K562 (cell line): ENCODE measurements at regions not wholly inside any gene's neighbourhood (a gene's known extent, or its start where the extent isn't known, plus 50 kb on each side); places are given as distances from the start of the nearest gene placed in this dataset.

Source experiments
- ATAC-seq: fragments of 200-7000 bp; cut with Tn5 transposase; 3 replicates; pipeline ENCODE4 v1.9.1; 2020; ENCODE audit warnings: moderate library complexity
- BruUV-seq: library from RNA; stranded (reverse); fragments of 400-500 nt; replicated peaks from 2 replicates; lab custom pipeline; 2021; lab: Mats Ljungman, UMichigan
- CTCF ChIA-PET: fragments of 300-600 bp; formaldehyde crosslinking; extraction: SDS; loops from one replicate; lab custom pipeline; 2021; ENCODE audit warnings: low intra/inter-chr PET ratio; lab: Yijun Ruan, JAX
- POLR2A ChIA-PET: fragments of 300-600, 350-650 bp; sonication (Branson Sonifier 250); formaldehyde crosslinking; extraction: SDS; loops from one replicate; lab custom pipeline; 2021; ENCODE audit warnings: antibody characterized with exemption, inconsistent platforms; lab: Yijun Ruan, JAX
- DNase-seq, 4 experiments: peaks; one replicate each; pipeline versions ENCODE4 v3.0.0 to v3.0.0-alpha.2; 2011 to 2018; ENCODE audit warnings: low spot score in 3 of 4, mixed read lengths in 3 of 4; ENCODE audit errors: extremely low read depth in 1 of 4
- FAIRE-seq: peaks from 2 replicates; lab custom pipeline; 2011; peaks lifted over from hg19 to GRCh38; lab: Jason Lieb, UNC
- H2AFZ ChIP-seq: 2 replicates; pipeline ENCODE4 v1.6.0; 2011; ENCODE audit warnings: low read depth, low read length, control low read depth, inconsistent platforms
- H3K27ac ChIP-seq: fragments of 200-600 bp; 3 replicates; pipeline ENCODE4 v1.8.0; 2011; ENCODE audit warnings: low read depth, mild to moderate bottlenecking, control low read depth, inconsistent platforms, low read length, moderate library complexity, mixed read lengths; ENCODE audit errors: extremely low read depth
- H3K27me3 ChIP-seq, 2 experiments: fragments of 300-600 bp in 1 of 2; 2 replicates in 1 of 2; 3 replicates in 1 of 2; pipeline versions ENCODE4 v1.6.0 to v1.8.0; 2011; ENCODE audit warnings: inconsistent platforms in 2 of 2, low read length in 2 of 2, mild to moderate bottlenecking in 1 of 2, mixed read lengths in 1 of 2, moderate library complexity in 1 of 2; ENCODE audit not compliant: control insufficient read depth in 2 of 2, insufficient read depth in 2 of 2
- H3K36me3 ChIP-seq: fragments of 300-600 bp; 3 replicates; pipeline ENCODE4 v1.8.0; 2011; ENCODE audit warnings: mild to moderate bottlenecking, low read length, inconsistent platforms; ENCODE audit not compliant: control insufficient read depth, insufficient read depth
- H3K4me1 ChIP-seq, 2 experiments: fragments of 200-600 bp in 1 of 2; replicated peaks in 1 of 2; 2 replicates in 1 of 2; 3 replicates in 1 of 2; pipeline versions ENCODE4 v1.5.1 to v1.8.0; 2011; ENCODE audit warnings: inconsistent platforms in 2 of 2, low read length in 2 of 2, mild to moderate bottlenecking in 1 of 2, mixed read lengths in 1 of 2, moderate library complexity in 1 of 2; ENCODE audit not compliant: control insufficient read depth in 2 of 2, insufficient read depth in 2 of 2
- H3K4me2 ChIP-seq: 2 replicates; pipeline ENCODE4 v1.6.1; 2011; ENCODE audit warnings: low read length, control low read depth, inconsistent platforms, mixed read lengths; ENCODE audit not compliant: insufficient read depth
- H3K4me3 ChIP-seq: fragments of 200-600 bp; sonication (generic), shearing (Covaris generic); 2 replicates; pipeline ENCODE4 v1.5.1; 2016; ENCODE audit warnings: control low read depth, inconsistent platforms
- H3K79me2 ChIP-seq: fragments of 200-600 bp; 3 replicates; pipeline ENCODE4 v1.8.0; 2011; ENCODE audit warnings: low read length, inconsistent platforms; ENCODE audit not compliant: control insufficient read depth, insufficient read depth
- H3K9ac ChIP-seq, 2 experiments: 2 replicates each; pipeline versions ENCODE4 v1.6.0 to v1.6.1; 2011; ENCODE audit warnings: low read depth in 2 of 2, low read length in 2 of 2, control low read depth in 1 of 2, inconsistent platforms in 1 of 2, mild to moderate bottlenecking in 1 of 2, mixed read lengths in 1 of 2; ENCODE audit not compliant: insufficient read depth in 1 of 2
- H3K9me1 ChIP-seq: one replicate; pipeline ENCODE4 v1.6.0; 2011; ENCODE audit warnings: inconsistent platforms, mild to moderate bottlenecking, low read length, moderate library complexity; ENCODE audit not compliant: control insufficient read depth, insufficient read depth
- H3K9me3 ChIP-seq: replicated peaks from 2 replicates; pipeline ENCODE4 v1.5.1; 2011; ENCODE audit warnings: low read depth, low read length, inconsistent platforms; ENCODE audit not compliant: control insufficient read depth, insufficient read depth
- H4K20me1 ChIP-seq: replicated peaks from 2 replicates; pipeline ENCODE4 v1.6.1; 2011; ENCODE audit warnings: low read length, inconsistent platforms, mixed read lengths; ENCODE audit not compliant: control insufficient read depth, insufficient read depth
- CBX3 ChIP-seq, 2 experiments: IDR thresholded peaks; 1 replicate in 1 of 2; 2 replicates in 1 of 2; pipeline ENCODE4 v1.6.1; 2012; ENCODE audit warnings: inconsistent platforms in 2 of 2, low read length in 2 of 2, borderline replicate concordance in 1 of 2, control low read depth in 1 of 2
- CBX5 ChIP-seq: IDR thresholded peaks from 2 replicates; pipeline ENCODE4 v1.6.1; 2014; ENCODE audit warnings: low read depth, borderline replicate concordance
- SAFB2 ChIP-seq: fragments of 200-400 bp; formaldehyde crosslinking; IDR thresholded peaks from 2 replicates; pipeline ENCODE4 v1.6.1; 2018; ENCODE audit warnings: borderline replicate concordance, low read length, low read depth, moderate library complexity; ENCODE audit not compliant: severe bottlenecking
- TRIM28 ChIP-seq: fragments of 450-650 bp; IDR thresholded peaks from 2 replicates; pipeline ENCODE4 v1.6.1; 2017
- ZFP36 ChIP-seq: fragments of 150-350 bp; IDR thresholded peaks from 2 replicates; pipeline ENCODE4 v1.6.1; 2018; ENCODE audit warnings: low read length, low read depth; ENCODE audit not compliant: partially characterized antibody
- WGBS: fragments of 100-300 bp; shearing (Covaris generic); methylation state at CpG from one replicate; pipeline ENCODE4 v1.1.6; 2016; ENCODE audit warnings: low coverage, mixed read lengths; ENCODE audit not compliant: insufficient coverage; ENCODE audit errors: missing lambda C conversion rate; 5-methylcytosine and 5-hydroxymethylcytosine counted together
- in situ Hi-C: fragments of 300-500 bp; cut with MboI; formaldehyde crosslinking; loops from 4 replicates; pipeline ENCODE4 v1.15.0; 2018; ENCODE audit warnings: inconsistent platforms, mixed read lengths
- intact Hi-C: fragments of 100-400 bp; cut with micrococcal nuclease; formaldehyde crosslinking; loops from 2 replicates; pipeline ENCODE4 v1.14.2; 2022
- TF ChIP-seq, protein P1 (sequence below): fragments of 200-800 bp; sonication (Bioruptor generic); IDR thresholded peaks from 2 replicates; pipeline ENCODE4 v1.6.1; 2017; ENCODE audit warnings: missing genetic modification characterization, missing compliant biosample characterization
- TF ChIP-seq, protein P2 (sequence below): fragments of 450-650 bp; IDR thresholded peaks from 2 replicates; pipeline ENCODE4 v1.6.1; 2018; ENCODE audit warnings: mild to moderate bottlenecking, low read depth; ENCODE audit not compliant: partially characterized antibody

- Histone ChIP-seq H3K79me2 (no peaks in the 10 kb centered on the region), H4K20me1 (no peaks in the 10 kb centered on the region), H3K4me3 (no peak overlapping the region), H3K4me2 (no peak overlapping the region), H3K27ac (no peak overlapping the region), H3K9me3 (peaks cover 5% of the 10 kb centered on the region), H3K9ac (no peak overlapping the region), H3K36me3 (no peaks in the 10 kb centered on the region)
- WGBS = 38% methylated on average over 1 of the region's 1 CpG
- DNase-seq (no peak), FAIRE-seq (no peak), ATAC-seq (no peak)
- CTCF ChIA-PET = no interaction called here
- intact Hi-C loops = no loop called here
- TF ChIP-seq SAFB2 (no peak), TRIM28 (peak; percentile 66), CBX5 (peak; percentile 81), CBX3 (IDR thresholded peaks at IDR 0.05; ENCODE audit: borderline replicate concordance in 1 of 2, low read length in 2 of 2) (peak in 1 of 2 experiments; percentile 86; a peak in 1 of 3 replicates), ZFP36 (peak; percentile 11)
- TF ChIP-seq, protein P1, sequence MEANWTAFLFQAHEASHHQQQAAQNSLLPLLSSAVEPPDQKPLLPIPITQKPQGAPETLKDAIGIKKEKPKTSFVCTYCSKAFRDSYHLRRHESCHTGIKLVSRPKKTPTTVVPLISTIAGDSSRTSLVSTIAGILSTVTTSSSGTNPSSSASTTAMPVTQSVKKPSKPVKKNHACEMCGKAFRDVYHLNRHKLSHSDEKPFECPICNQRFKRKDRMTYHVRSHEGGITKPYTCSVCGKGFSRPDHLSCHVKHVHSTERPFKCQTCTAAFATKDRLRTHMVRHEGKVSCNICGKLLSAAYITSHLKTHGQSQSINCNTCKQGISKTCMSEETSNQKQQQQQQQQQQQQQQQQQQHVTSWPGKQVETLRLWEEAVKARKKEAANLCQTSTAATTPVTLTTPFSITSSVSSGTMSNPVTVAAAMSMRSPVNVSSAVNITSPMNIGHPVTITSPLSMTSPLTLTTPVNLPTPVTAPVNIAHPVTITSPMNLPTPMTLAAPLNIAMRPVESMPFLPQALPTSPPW = no peak
- TF ChIP-seq, protein P2, sequence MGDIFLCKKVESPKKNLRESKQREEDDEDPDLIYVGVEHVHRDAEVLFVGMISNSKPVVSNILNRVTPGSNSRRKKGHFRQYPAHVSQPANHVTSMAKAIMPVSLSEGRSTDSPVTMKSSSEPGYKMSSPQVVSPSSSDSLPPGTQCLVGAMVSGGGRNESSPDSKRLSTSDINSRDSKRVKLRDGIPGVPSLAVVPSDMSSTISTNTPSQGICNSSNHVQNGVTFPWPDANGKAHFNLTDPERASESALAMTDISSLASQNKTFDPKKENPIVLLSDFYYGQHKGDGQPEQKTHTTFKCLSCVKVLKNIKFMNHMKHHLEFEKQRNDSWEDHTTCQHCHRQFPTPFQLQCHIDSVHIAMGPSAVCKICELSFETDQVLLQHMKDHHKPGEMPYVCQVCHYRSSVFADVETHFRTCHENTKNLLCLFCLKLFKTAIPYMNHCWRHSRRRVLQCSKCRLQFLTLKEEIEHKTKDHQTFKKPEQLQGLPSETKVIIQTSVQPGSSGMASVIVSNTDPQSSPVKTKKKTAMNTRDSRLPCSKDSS = peak; percentile 39
- TF ChIP-seq, all 486 proteins: peak for 5
- Histone ChIP-seq H3K4me1 (peaks cover 0 to 20% of the 10 kb centered on the region in 2 experiments; a peak in 4 of 5 replicates), H2AFZ (no peak overlapping the region), H3K9me1 (no peaks in the 10 kb centered on the region), H3K27me3 (0 out of 5 replicates have a peak, but pooled peaks cover 0 to 4% of the 10 kb centered on the region in 2 experiments)
- in situ Hi-C loops = no loop called here
- POLR2A ChIA-PET = no interaction called here
- no TSS peak for BruUV-seq
Measured at GRCh38 chr1:168474322-168474721, 69.5 kb downstream of the XCL2 start.
